GM18505 (cell line): ENCODE measurements at regions not wholly inside any gene's neighbourhood (a gene's known extent, or its start where the extent isn't known, plus 50 kb on each side); places are given as distances from the start of the nearest gene placed in this dataset.

Experiments used
- ATAC-seq: cut with Tn5 transposase; IDR thresholded peaks from one replicate; pipeline ENCODE4 v1.9.1; 2021; ENCODE audit not compliant: unreplicated experiment
- POLR2A ChIP-seq: IDR thresholded peaks from 4 replicates; pipeline ENCODE4 v1.6.1; 2011; ENCODE audit warnings: borderline replicate concordance; ENCODE audit not compliant: insufficient read depth, insufficient read length; ENCODE audit errors: extremely low read depth

DNA sequence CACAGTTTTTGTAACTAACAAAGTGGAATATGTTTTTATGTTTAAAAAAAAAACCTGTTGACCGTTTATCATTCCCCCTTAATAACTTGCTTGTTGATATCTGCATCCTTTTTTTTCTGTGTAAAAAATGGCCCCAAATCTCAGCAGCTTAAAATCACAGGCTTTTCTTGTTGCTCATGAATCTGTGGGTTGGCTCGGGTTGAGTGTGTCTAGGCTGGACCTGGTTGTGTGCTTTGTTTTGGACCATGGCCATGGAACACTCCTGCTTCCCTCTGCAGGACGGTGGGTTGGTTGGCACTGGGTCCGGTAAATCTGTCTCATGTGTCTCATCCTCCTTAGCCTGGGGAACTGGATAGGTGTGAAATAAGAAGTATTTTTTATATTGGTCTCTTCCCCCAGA, 139.0 kb upstream of the LINC00305 start:
- TF ChIP-seq POLR2A: no peak
- ATAC-seq: no peak

DNA sequence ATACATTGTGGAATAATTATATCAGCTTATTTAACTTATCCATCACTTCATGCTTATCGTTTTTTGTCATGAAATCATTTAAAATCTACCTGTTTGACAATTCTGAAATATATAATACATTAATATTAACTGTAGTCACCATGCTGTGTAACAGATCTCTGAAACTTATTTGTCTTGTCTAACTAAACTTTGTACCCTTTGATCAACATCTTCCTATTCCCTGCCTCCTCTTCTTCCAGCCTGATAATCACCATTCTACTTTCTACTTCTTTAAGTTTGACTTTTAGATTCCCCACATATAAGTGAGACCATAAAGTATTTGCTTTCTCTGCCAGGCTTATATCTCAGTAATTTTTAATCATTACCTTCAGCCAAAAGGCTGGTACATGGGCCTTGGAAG, 134.2 kb upstream of the LINC00305 start:
- ATAC-seq: no peak
- no peak for TF ChIP-seq POLR2A

DNA sequence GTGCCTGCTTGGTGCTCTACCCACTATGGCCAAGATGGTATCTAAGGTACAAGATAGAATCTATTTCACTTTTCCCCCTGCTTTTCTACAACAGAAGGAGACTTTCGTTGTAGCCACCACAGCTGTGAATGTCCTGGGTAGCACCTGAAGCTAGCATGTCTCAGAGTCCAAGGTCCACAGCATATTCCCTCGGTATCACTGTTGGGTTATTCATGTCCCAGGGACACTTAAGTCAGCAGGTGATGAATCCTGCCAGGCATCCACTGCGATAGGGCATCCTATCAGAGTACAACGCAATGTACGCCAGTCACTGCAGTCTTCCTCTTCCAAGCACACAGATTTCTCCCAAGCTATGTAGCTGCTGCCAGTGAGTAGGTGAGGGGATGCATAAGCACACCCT, 129.1 kb upstream of the LINC00305 start:
- TF ChIP-seq POLR2A: no peak
- ATAC-seq: no peak

DNA sequence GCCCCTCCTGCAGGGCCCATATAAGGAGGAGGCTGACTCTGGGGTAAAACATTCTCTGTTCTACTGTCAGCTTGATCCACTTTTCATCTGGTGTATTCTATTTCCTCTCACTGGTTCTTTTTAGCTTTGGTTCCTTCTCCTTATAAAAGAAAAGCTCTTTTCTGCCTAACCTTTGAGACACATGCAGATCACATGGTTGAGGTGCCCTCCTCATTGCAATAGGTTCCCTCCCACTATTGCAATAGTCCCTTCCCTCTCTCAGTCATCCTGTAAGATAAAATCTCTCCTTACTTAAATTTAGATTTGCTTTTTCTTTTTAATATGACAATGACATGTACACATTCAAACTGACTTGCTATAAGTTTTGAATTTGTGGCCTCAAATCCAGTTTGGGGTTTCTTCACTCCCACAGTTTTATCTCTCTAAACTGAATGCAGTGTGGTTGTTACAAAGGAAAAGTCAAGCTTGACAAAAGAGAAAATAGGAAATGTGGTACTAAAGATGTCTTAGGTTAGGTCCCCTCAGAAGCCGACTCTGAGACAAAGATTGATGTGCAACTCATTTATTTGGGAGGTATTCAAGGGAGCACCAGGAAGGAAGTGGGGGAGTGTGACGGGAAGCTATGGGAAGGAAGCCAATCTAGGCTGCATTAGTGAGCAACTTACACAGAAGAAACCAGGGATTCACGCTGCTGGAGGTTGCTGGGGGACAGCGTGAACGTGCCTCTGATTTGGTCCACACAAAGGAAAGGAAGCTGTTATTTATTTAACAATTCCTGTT, 127.6 kb upstream of the LINC00305 start:
- no peak for TF ChIP-seq POLR2A
- no peak for ATAC-seq

DNA sequence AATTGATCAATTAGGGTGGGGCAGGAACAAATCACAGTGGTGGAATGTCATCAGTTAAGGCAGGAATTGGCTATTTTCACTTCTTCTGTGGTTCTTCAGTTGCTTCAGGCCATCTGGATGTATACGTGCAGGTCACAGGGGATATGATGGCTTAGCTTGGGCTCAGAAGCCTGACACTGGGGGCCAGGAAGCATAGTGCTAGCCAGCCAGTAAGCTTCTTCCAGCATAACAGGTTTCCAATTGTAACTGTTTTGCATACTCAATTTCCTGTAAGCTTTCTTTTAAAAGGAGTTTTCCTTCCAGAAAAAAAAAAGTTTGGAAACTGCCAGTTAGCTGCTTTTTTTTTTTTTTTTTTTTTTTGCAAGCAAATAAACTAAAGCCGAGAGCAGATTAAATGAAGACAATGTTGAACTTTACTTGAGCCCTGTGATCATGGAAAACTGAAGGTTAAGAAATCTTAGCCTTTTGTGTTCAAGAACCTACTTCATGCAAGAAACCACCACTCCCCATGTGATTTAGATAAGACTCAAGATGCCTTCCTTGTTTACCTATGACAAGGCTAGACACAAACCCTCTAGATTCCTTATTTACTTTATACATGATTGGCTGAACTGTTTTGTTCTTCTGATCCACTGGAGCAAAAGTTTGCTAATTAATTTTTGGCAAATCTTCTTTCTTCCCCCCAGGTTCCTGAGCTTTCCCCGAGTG, 126.9 kb upstream of the LINC00305 start:
- no peak for ATAC-seq
- TF ChIP-seq POLR2A: no peak

DNA sequence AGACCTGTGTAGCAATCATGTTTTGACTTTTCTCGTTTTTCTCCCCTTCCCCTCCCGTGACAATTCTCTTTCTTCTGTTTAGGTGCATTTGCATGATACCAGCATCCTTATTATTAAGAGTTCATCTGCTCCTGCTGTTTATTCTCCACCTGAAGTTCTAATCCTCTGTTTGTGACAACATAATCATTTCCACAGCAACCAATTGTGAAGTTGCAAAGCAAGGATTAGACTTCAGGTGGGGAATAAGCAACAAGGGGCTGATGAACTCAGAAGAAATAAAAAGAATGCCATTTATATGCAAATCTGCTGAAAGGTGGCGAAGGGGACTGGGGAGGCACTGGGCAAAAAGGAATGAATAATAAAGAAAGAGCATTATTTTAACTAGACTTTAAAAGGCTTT, 124.8 kb upstream of the LINC00305 start:
- TF ChIP-seq POLR2A: no peak

DNA sequence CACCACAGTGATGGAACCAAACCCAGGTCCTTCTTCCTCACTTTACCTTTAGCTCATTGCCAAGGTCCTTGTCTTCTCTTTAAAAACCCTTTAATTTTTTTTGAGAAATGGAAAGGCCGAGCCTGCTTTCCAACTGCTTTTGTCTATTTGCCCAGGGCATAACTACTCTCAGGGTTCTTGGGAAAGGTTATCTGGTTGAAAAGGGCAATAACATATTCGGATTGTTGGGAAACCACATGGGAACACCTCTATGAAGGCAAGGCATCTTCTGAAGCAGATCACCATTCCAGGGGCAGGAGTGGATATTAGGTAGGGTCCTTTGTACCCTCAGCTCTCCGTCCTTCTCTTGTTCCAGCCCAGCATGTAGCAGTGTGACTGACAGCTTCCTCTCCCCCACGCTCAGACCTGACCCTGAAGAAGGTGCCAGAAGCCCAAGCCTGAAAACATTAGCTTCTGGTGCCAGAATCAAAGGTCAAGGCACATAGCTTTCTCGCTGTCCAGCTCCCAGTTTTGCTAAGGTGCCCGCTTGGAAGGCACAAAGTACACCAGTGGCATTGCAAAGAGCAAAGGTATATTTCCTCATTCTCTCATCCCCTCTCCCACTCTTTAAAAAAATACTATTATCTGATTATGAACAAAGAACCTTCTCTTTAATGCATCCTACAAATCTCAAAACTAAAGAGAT, 123.2 kb upstream of the LINC00305 start:
- ATAC-seq: no peak
- TF ChIP-seq POLR2A: no peak

More for the DNA sequence above, 124.8 kb upstream of the LINC00305 start:
- no peak for ATAC-seq

DNA sequence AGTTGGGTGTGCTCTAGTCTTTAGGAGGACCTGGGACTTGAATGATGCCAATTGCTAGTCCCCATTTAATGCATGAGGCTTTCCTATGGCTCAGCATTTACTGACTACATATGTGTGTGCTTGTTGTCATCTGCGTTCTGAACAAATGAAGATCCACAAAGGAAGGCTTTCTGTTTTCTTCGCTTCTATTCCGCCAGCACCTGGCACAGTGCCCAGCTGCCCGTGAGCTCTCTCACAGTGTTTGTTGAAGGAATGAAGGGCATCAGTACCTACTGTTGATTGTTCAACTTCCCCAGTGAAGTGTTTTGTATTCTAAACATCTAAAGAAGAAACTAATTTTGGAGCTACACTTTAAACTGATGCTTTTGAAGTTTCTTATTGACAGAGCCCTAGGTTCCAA, 122.4 kb upstream of the LINC00305 start:
- ATAC-seq: no peak
- no peak for TF ChIP-seq POLR2A

DNA sequence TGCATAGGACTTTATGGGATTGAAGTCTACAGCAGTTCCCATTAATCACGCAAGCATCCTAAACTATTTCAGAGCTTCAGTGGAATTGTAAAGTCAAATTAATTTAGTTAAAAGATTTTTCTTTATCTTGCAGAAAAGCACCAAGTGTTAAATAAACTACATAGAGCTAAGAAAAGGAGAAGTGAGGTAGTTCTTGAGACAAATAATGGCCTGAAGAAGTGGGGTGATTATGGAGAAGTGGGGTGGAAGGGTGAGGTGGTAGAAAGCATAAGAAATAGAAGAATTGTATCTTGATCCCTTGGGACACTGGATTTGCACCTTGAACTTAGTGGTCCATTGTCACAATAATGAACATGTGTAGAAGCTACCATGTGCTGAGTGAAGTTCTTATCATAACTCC, 121.7 kb upstream of the LINC00305 start:
- ATAC-seq: no peak
- no peak for TF ChIP-seq POLR2A

DNA sequence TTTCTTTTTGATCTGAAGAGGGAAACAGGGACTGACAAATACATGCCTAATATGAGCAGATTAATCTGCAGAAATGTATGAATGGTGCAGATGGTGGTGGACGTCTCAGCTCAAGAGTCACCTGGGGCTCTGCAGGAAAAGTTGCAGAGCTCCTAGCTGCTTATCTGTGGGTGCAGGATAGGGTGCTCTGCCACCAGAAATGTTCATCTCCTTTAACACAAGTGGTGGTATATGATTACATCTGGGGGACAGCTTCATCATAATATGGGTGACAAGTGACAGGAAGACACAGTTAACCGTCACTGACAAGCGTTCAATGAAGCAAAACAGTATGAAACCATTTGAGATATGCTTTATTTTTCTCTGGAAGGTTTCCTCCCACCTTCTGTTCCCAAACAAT, 121.2 kb upstream of the LINC00305 start:
- ATAC-seq: no peak
- TF ChIP-seq POLR2A: no peak

DNA sequence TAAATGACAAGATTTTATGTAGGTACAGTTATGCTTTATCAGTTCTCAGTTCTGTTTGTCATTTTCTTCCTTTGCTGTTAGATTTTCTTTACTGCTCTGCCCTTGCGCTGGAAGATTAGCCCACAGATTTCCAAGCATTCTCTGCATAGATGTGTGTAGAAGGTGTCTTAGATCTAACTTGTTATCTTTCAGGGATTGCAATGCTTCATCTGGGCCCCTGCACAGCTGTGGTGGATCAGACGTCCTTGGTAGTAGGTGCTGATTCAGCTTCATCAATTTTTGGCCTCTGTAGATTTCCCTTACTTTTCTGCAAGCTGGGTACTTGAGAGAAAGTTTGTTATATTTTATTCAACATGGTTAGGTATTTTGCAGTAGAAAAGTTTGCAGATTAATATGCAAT, 115.3 kb upstream of the LINC00305 start:
- TF ChIP-seq POLR2A: no peak
- no peak for ATAC-seq

DNA sequence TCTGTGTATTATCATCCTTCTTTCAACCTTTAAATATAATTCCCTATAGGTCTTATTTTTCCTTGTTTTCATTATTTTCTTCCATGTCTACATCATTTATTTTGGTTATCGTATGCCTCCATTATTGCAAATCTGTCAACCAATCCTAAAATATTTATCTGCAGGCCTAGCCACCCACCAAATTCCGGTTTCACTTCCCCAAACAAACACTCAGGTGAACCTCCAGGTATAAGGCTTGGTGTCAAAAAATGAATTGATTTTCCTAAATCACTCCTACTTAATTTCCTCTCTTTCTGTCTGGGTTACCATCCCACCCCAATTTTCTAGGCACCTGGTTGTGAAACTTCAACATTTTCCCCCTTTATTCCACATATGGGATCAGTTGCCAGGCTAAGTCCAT, 111.9 kb upstream of the LINC00305 start:
- ATAC-seq: no peak
- TF ChIP-seq POLR2A: no peak

DNA sequence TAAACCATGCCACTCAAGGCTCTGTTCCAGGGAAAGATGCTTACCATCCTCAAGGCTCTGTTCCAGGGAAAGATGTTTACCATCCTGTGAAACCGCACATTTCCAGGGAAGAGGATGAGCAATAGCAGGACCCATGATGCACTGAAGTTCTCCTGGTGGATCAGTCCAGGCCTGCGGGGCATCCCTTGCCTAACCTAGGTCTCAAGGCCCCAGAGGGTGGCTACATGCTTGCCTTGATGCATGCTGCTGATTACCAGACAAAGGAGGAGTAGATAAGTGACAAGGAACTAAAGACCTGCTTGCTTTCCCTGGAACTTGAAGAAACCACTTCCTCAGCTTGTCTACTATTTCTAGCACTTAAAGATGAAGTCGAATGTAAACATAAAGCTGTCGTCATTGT, 111.0 kb upstream of the LINC00305 start:
- no peak for TF ChIP-seq POLR2A
- no peak for ATAC-seq
